ENCODE measurements at regions not wholly inside any gene's neighbourhood (a gene's known extent, or its start where the extent isn't known, plus 50 kb on each side); places are given as distances from the start of the nearest gene placed in this dataset.

GRCh38 chr4:113834298-113834697 lies 72.8 kb upstream of the CAMK2D start:
- no peak for TF ChIP-seq CTCF (IDR thresholded peaks at IDR 0.05)
- TF ChIP-seq USF2 (IDR thresholded peaks at IDR 0.05): no peak
- no peak for TF ChIP-seq POLR2A (IDR thresholded peaks at IDR 0.05; ENCODE audit: low read length)
- TF ChIP-seq SMC3 (IDR thresholded peaks at IDR 0.05): no peak
- no peak for TF ChIP-seq NPAS2 (CRISPR knock-in tag; IDR thresholded peaks at IDR 0.05; ENCODE audit: borderline replicate concordance)
- no peak for TF ChIP-seq KDM1A (IDR thresholded peaks at IDR 0.05; ENCODE audit: low read depth)
- TF ChIP-seq ELK1 (IDR thresholded peaks at IDR 0.05; ENCODE audit: low read depth, low read length): no peak
- no peak for TF ChIP-seq CEBPB (IDR thresholded peaks at IDR 0.05)
- TF ChIP-seq KDM5A (IDR thresholded peaks at IDR 0.05): no peak
- TF ChIP-seq EP300 (IDR thresholded peaks at IDR 0.05): no peak
- TF ChIP-seq BCL3 (IDR thresholded peaks at IDR 0.05): no peak
- no peak for TF ChIP-seq EHMT2 (IDR thresholded peaks at IDR 0.05; ENCODE audit: low read depth)
